C4-2B (cell line): ENCODE measurements at regions not wholly inside any gene's neighbourhood (a gene's known extent, or its start where the extent isn't known, plus 50 kb on each side); places are given as distances from the start of the nearest gene placed in this dataset.

Experiments used
- ZFX ChIP-seq: fragments of 450-650 bp; IDR thresholded peaks from 2 replicates; pipeline ENCODE4 v1.6.1; 2017
- TF ChIP-seq, protein P1 (sequence below): fragments of 450-650 bp; conservative IDR thresholded peaks from 2 replicates; pipeline ENCODE4 v1.5.1; 2017; ENCODE audit warnings: mild to moderate bottlenecking

DNA sequence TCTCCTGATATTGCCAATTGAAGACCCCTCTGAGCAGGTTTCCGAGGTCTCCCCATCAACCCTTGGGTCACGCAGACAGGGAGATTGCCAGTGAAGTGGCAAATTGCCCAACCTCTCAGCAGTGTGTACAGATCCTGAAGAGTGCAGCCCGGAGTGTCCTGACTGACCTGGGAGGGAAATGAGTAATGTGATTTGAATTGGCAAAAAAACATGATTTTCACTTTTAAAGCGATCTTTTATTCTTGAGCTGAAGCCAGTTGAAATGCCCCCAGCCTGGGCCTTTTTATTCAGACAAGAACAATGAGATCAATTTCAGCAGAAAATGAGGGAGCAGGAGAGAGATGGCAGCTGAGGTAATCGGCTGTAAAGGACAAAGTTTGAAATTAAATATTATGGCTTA, 401.8 kb downstream of the RAPGEF2 start:
- TF ChIP-seq, protein P1, sequence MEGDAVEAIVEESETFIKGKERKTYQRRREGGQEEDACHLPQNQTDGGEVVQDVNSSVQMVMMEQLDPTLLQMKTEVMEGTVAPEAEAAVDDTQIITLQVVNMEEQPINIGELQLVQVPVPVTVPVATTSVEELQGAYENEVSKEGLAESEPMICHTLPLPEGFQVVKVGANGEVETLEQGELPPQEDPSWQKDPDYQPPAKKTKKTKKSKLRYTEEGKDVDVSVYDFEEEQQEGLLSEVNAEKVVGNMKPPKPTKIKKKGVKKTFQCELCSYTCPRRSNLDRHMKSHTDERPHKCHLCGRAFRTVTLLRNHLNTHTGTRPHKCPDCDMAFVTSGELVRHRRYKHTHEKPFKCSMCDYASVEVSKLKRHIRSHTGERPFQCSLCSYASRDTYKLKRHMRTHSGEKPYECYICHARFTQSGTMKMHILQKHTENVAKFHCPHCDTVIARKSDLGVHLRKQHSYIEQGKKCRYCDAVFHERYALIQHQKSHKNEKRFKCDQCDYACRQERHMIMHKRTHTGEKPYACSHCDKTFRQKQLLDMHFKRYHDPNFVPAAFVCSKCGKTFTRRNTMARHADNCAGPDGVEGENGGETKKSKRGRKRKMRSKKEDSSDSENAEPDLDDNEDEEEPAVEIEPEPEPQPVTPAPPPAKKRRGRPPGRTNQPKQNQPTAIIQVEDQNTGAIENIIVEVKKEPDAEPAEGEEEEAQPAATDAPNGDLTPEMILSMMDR: no peak
- TF ChIP-seq ZFX: no peak
